IMR-90 (cell line): ENCODE measurements at regions not wholly inside any gene's neighbourhood (a gene's known extent, or its start where the extent isn't known, plus 50 kb on each side); places are given as distances from the start of the nearest gene placed in this dataset.

ENCODE experiments used
- ATAC-seq: fragments of 200-7000 bp; cut with Tn5 transposase; 2 replicates; pipeline ENCODE4 v1.9.1; 2020; ENCODE audit warnings: low read depth, mild to moderate bottlenecking, moderate library complexity
- BruUV-seq: library from RNA; stranded (reverse); fragments of 400-500 nt; replicated peaks from 2 replicates; lab custom pipeline; 2021; lab: Mats Ljungman, UMichigan
- CTCF ChIA-PET: fragments of 300-600 bp; formaldehyde crosslinking; extraction: SDS; loops from one replicate; lab custom pipeline; 2021; ENCODE audit warnings: antibody characterized with exemption; lab: Yijun Ruan, JAX
- POLR2A ChIA-PET: fragments of 300-600 bp; sonication (Branson Sonifier 250); formaldehyde crosslinking; loops from one replicate; lab custom pipeline; 2022; ENCODE audit warnings: antibody characterized with exemption; ENCODE audit not compliant: unreplicated experiment; lab: Charles Lee
- DNase-seq: peaks from one replicate; pipeline ENCODE4 v3.0.0; 2013
- H2AFZ ChIP-seq: replicated peaks from 2 replicates; pipeline ENCODE3; 2013; ENCODE audit warnings: low read length, mild to moderate bottlenecking; ENCODE audit not compliant: poor library complexity
- H2AK5ac ChIP-seq: 2 replicates; pipeline ENCODE4 v1.6.1; 2013; ENCODE audit warnings: low read depth, low read length, inconsistent platforms
- H2AK9ac ChIP-seq: replicated peaks from 2 replicates; pipeline ENCODE3; 2013; ENCODE audit warnings: mild to moderate bottlenecking, low read depth, low read length, moderate library complexity; ENCODE audit not compliant: poor library complexity
- H2BK120ac ChIP-seq: 2 replicates; pipeline ENCODE4 v1.6.1; 2013; ENCODE audit warnings: low read depth, low read length, inconsistent platforms
- H2BK15ac ChIP-seq: 3 replicates; pipeline ENCODE4 v1.6.1; 2013; ENCODE audit warnings: low read depth, low read length, inconsistent platforms
- H2BK20ac ChIP-seq: 2 replicates; pipeline ENCODE4 v1.6.1; 2013; ENCODE audit warnings: low read depth, mild to moderate bottlenecking, inconsistent platforms, low read length, moderate library complexity
- H2BK5ac ChIP-seq: 2 replicates; pipeline ENCODE4 v1.6.1; 2013; ENCODE audit warnings: mild to moderate bottlenecking, low read depth, low read length, inconsistent platforms; ENCODE audit not compliant: poor library complexity, severe bottlenecking
- H3K14ac ChIP-seq: replicated peaks from 2 replicates; pipeline ENCODE4 v1.6.1; 2013; ENCODE audit warnings: low read depth, low read length, inconsistent platforms
- H3K18ac ChIP-seq: 2 replicates; pipeline ENCODE4 v1.6.1; 2013; ENCODE audit warnings: low read depth, low read length, control low read depth
- H3K23ac ChIP-seq: 2 replicates; pipeline ENCODE4 v1.6.1; 2013; ENCODE audit warnings: low read depth, low read length, inconsistent platforms
- H3K27ac ChIP-seq: 2 replicates; pipeline ENCODE4 v1.5.1; 2013; ENCODE audit warnings: mild to moderate bottlenecking, control low read depth, low read length; ENCODE audit not compliant: insufficient read depth
- H3K27me3 ChIP-seq: 2 replicates; pipeline ENCODE4 v1.6.1; 2013; ENCODE audit warnings: low read length; ENCODE audit not compliant: control insufficient read depth, insufficient read depth
- H3K36me3 ChIP-seq: 2 replicates; pipeline ENCODE4 v1.6.1; 2013; ENCODE audit warnings: low read length, mixed read lengths; ENCODE audit not compliant: control insufficient read depth, insufficient read depth
- H3K4ac ChIP-seq: 2 replicates; pipeline ENCODE4 v1.6.1; 2013; ENCODE audit warnings: low read depth, low read length, inconsistent platforms
- H3K4me1 ChIP-seq: 2 replicates; pipeline ENCODE4 v1.6.1; 2013; ENCODE audit warnings: low read length, mixed read lengths; ENCODE audit not compliant: control insufficient read depth, insufficient read depth
- H3K4me2 ChIP-seq: 2 replicates; pipeline ENCODE4 v1.6.1; 2013; ENCODE audit warnings: low read depth, mild to moderate bottlenecking, control low read depth, low read length, moderate library complexity
- H3K4me3 ChIP-seq: 2 replicates; pipeline ENCODE4 v1.5.1; 2013; ENCODE audit warnings: low read depth, mild to moderate bottlenecking, control low read depth, low read length, moderate library complexity; ENCODE audit not compliant: insufficient read depth
- H3K56ac ChIP-seq: 2 replicates; pipeline ENCODE4 v1.6.1; 2013; ENCODE audit warnings: low read length, inconsistent platforms; ENCODE audit not compliant: insufficient read depth; ENCODE audit errors: extremely low read depth
- H3K79me1 ChIP-seq, 2 experiments: 2 replicates each; pipeline ENCODE4 v1.6.1; 2013; ENCODE audit warnings: low read length in 2 of 2, inconsistent platforms in 1 of 2, low read depth in 1 of 2
- H3K9ac ChIP-seq: 2 replicates; pipeline ENCODE4 v1.6.1; 2013; ENCODE audit warnings: low read depth, low read length, control low read depth
- H3K9me1 ChIP-seq: 2 replicates; pipeline ENCODE4 v1.6.1; 2013; ENCODE audit warnings: low read length, inconsistent platforms; ENCODE audit not compliant: insufficient read depth
- H3K9me3 ChIP-seq: 2 replicates; pipeline ENCODE4 v1.6.1; 2013; ENCODE audit warnings: low read length; ENCODE audit not compliant: control insufficient read depth, insufficient read depth
- H4K20me1 ChIP-seq: 2 replicates; pipeline ENCODE4 v1.6.1; 2013; ENCODE audit warnings: low read length, inconsistent platforms; ENCODE audit not compliant: insufficient read depth
- H4K5ac ChIP-seq: 2 replicates; pipeline ENCODE4 v1.6.1; 2013; ENCODE audit warnings: mild to moderate bottlenecking, low read depth, low read length, control low read depth
- H4K8ac ChIP-seq, 2 experiments: 2 replicates each; pipeline ENCODE4 v1.6.1; 2013; ENCODE audit warnings: low read depth in 2 of 2, low read length in 2 of 2, control low read depth in 1 of 2, inconsistent platforms in 1 of 2
- H4K91ac ChIP-seq: 2 replicates; pipeline ENCODE4 v1.6.1; 2013; ENCODE audit warnings: low read depth, low read length, inconsistent platforms; ENCODE audit not compliant: insufficient read depth
- BHLHE40 ChIP-seq: fragments of 150-350 bp; IDR thresholded peaks from 2 replicates; pipeline ENCODE4 v1.6.1; 2016; ENCODE audit warnings: mild to moderate bottlenecking, low read depth, low read length
- CEBPB ChIP-seq: IDR thresholded peaks from 2 replicates; pipeline ENCODE4 v1.6.1; 2012; ENCODE audit warnings: low read depth, low read length, improper control_type of control experiment
- CHD1 ChIP-seq: IDR thresholded peaks from 2 replicates; pipeline ENCODE4 v1.6.1; 2012; ENCODE audit warnings: low read depth, low read length, improper control_type of control experiment
- FOS ChIP-seq: fragments of 150-350 bp; IDR thresholded peaks from 2 replicates; pipeline ENCODE4 v1.6.1; 2016; ENCODE audit warnings: low read depth, low read length
- MAFK ChIP-seq: IDR thresholded peaks from 2 replicates; pipeline ENCODE4 v1.6.1; 2012; ENCODE audit warnings: low read depth, low read length, improper control_type of control experiment
- MAZ ChIP-seq: IDR thresholded peaks from 2 replicates; pipeline ENCODE4 v1.6.1; 2012; ENCODE audit warnings: low read depth, mild to moderate bottlenecking, low read length, improper control_type of control experiment, moderate library complexity, borderline replicate concordance
- MXI1 ChIP-seq: IDR thresholded peaks from 2 replicates; pipeline ENCODE4 v1.6.1; 2012; ENCODE audit warnings: low read depth, mild to moderate bottlenecking, low read length, moderate library complexity, borderline replicate concordance
- NFE2L2 ChIP-seq: fragments of 150-350 bp; IDR thresholded peaks from 2 replicates; pipeline ENCODE4 v1.6.1; 2016; ENCODE audit warnings: low read depth, mild to moderate bottlenecking, low read length
- POLR2A ChIP-seq: IDR thresholded peaks from 2 replicates; pipeline ENCODE4 v1.6.1; 2012; ENCODE audit warnings: mild to moderate bottlenecking, low read depth, low read length
- RAD21 ChIP-seq: IDR thresholded peaks from 2 replicates; pipeline ENCODE4 v1.6.1; 2012; ENCODE audit warnings: low read length, improper control_type of control experiment
- RCOR1 ChIP-seq: IDR thresholded peaks from 2 replicates; pipeline ENCODE4 v1.6.1; 2012; ENCODE audit warnings: mild to moderate bottlenecking, low read length, improper control_type of control experiment; ENCODE audit not compliant: insufficient replicate concordance
- RFX5 ChIP-seq: IDR thresholded peaks from 2 replicates; pipeline ENCODE4 v1.8.0; 2012; ENCODE audit warnings: low read depth, mild to moderate bottlenecking, low read length, moderate library complexity
- SMC3 ChIP-seq: fragments of 150-350 bp; IDR thresholded peaks from 2 replicates; pipeline ENCODE4 v1.6.1; 2016; ENCODE audit warnings: low read depth, mild to moderate bottlenecking, antibody characterized with exemption, low read length, moderate library complexity
- WGBS, 2 experiments: methylation state at CpG; one replicate each; pipeline versions ENCODE4 v1.1.5 to v1.1.7; 2013; ENCODE audit warnings: missing lambda C conversion rate in 2 of 2; ENCODE audit not compliant: insufficient read length in 1 of 2; ENCODE audit errors: extremely low coverage in 2 of 2; 5-methylcytosine and 5-hydroxymethylcytosine counted together
- dilution Hi-C: fragments of 300-500 bp; cut with HindIII; formaldehyde crosslinking; loops from one replicate; pipeline ENCODE4 v1.14.3; 2018; ENCODE audit warnings: low sequenced_read_pairs; ENCODE audit not compliant: unreplicated experiment
- in situ Hi-C: fragments of 300-500 bp; cut with MboI; formaldehyde crosslinking; loops from 3 replicates; pipeline ENCODE4 v1.14.3; 2019; ENCODE audit warnings: low sequenced_read_pairs, inconsistent platforms, mixed read lengths
- intact Hi-C: fragments of 100-400 bp; cut with micrococcal nuclease; formaldehyde crosslinking; loops from 2 replicates; pipeline ENCODE4 v1.10.0; 2022
- TF ChIP-seq, protein P1 (sequence below): conservative IDR thresholded peaks from 2 replicates; pipeline ENCODE4 v1.5.1; 2012; ENCODE audit warnings: mild to moderate bottlenecking, low read depth, low read length, improper control_type of control experiment
- TF ChIP-seq, protein P2 (sequence below): fragments of 150-350 bp; IDR thresholded peaks from 2 replicates; pipeline ENCODE4 v1.6.1; 2016; ENCODE audit warnings: low read depth, mild to moderate bottlenecking, low read length, moderate library complexity, borderline replicate concordance
- TF ChIP-seq, protein P3 (sequence below): fragments of 150-350 bp; IDR thresholded peaks from 2 replicates; pipeline ENCODE4 v1.6.1; 2017; ENCODE audit warnings: mild to moderate bottlenecking, antibody characterized with exemption, low read length, low read depth

DNA sequence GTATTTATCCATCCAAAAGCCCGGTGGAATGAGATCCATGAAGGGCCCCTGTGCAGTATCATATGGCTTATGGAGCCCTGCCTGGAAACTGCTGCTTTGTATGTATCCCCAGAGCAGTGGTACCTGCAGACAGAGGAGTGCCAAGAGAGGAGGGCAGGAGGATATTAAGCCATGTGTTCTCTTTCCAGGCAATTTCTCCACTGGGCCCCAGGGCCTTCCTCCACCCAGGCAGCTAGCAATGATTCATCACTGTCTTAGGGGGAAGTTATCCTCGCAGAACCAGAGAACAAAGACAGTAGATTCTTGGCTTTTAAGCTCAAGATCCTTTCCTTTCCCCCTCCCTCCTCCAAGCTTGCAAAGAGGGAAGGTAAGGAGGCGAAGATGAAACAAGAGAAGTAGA is 98.1 kb downstream of the LRRC30 start:
- no peak overlapping the region for H2BK20ac ChIP-seq
- no CpG with 5 or more reads among the region's 3 CpGs for WGBS, 2 experiments
- in situ Hi-C loops (no loop called here), intact Hi-C loops (no loop called here), dilution Hi-C loops (no loop called here)
- H3K27ac ChIP-seq: no peak overlapping the region
- no peak overlapping the region for H3K9ac ChIP-seq
- no peak overlapping the region for H4K91ac ChIP-seq
- H4K5ac ChIP-seq: no peak overlapping the region
- no peaks in the 10 kb centered on the region for H3K36me3 ChIP-seq
- no peak overlapping the region for H3K23ac ChIP-seq
- no peak overlapping the region for H3K4me2 ChIP-seq
- no peak overlapping the region for H2BK15ac ChIP-seq
- no peak overlapping the region for H2AK9ac ChIP-seq
- no peak overlapping the region for H2BK120ac ChIP-seq
- H3K79me1 ChIP-seq: no peaks in the 10 kb centered on the region
- no peaks in the 10 kb centered on the region for H3K27me3 ChIP-seq
- no peak overlapping the region for H2AFZ ChIP-seq
- no peak overlapping the region for H3K4me3 ChIP-seq
- ATAC-seq: no peak
- no peaks in the 10 kb centered on the region for H3K9me1 ChIP-seq
- no peaks in the 10 kb centered on the region for H4K20me1 ChIP-seq
- TF ChIP-seq MAZ (no peak), RAD21 (no peak), FOS (no peak), BHLHE40 (no peak), MAFK (no peak), MXI1 (no peak), CEBPB (no peak), CHD1 (no peak), POLR2A (no peak), RFX5 (no peak), NFE2L2 (no peak), RCOR1 (no peak), SMC3 (no peak)
- TF ChIP-seq, protein P1, sequence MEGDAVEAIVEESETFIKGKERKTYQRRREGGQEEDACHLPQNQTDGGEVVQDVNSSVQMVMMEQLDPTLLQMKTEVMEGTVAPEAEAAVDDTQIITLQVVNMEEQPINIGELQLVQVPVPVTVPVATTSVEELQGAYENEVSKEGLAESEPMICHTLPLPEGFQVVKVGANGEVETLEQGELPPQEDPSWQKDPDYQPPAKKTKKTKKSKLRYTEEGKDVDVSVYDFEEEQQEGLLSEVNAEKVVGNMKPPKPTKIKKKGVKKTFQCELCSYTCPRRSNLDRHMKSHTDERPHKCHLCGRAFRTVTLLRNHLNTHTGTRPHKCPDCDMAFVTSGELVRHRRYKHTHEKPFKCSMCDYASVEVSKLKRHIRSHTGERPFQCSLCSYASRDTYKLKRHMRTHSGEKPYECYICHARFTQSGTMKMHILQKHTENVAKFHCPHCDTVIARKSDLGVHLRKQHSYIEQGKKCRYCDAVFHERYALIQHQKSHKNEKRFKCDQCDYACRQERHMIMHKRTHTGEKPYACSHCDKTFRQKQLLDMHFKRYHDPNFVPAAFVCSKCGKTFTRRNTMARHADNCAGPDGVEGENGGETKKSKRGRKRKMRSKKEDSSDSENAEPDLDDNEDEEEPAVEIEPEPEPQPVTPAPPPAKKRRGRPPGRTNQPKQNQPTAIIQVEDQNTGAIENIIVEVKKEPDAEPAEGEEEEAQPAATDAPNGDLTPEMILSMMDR: no peak
- TF ChIP-seq, protein P2, sequence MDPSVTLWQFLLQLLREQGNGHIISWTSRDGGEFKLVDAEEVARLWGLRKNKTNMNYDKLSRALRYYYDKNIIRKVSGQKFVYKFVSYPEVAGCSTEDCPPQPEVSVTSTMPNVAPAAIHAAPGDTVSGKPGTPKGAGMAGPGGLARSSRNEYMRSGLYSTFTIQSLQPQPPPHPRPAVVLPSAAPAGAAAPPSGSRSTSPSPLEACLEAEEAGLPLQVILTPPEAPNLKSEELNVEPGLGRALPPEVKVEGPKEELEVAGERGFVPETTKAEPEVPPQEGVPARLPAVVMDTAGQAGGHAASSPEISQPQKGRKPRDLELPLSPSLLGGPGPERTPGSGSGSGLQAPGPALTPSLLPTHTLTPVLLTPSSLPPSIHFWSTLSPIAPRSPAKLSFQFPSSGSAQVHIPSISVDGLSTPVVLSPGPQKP: no peak
- TF ChIP-seq, protein P3, sequence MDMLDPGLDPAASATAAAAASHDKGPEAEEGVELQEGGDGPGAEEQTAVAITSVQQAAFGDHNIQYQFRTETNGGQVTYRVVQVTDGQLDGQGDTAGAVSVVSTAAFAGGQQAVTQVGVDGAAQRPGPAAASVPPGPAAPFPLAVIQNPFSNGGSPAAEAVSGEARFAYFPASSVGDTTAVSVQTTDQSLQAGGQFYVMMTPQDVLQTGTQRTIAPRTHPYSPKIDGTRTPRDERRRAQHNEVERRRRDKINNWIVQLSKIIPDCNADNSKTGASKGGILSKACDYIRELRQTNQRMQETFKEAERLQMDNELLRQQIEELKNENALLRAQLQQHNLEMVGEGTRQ: no peak
- no peak for DNase-seq
- CTCF ChIA-PET: no interaction called here
- H3K18ac ChIP-seq: no peak overlapping the region
- H3K4ac ChIP-seq: no peak overlapping the region
- no peak overlapping the region for H4K8ac ChIP-seq
- no peak overlapping the region for H3K14ac ChIP-seq
- BruUV-seq: no TSS peak
- no peak overlapping the region for H2AK5ac ChIP-seq
- 0 out of 2 replicates have a peak, but pooled peaks cover 6% of the 10 kb centered on the region for H3K9me3 ChIP-seq
- no peaks in the 10 kb centered on the region for H3K4me1 ChIP-seq
- POLR2A ChIA-PET: no interaction called here
- no peak overlapping the region for H3K56ac ChIP-seq
- H2BK5ac ChIP-seq: no peak overlapping the region
